ENCODE measurements at regions not wholly inside any gene's neighbourhood (a gene's known extent, or its start where the extent isn't known, plus 50 kb on each side); places are given as distances from the start of the nearest gene placed in this dataset.
"Not testable (repeated sequence)": the region's sequence is repeated elsewhere in the genome, so short reads cannot be mapped to it uniquely, and the experiment has no call there.

- FAIRE-seq = no peak
- H3K4me3 ChIP-seq (ENCODE audit: low read depth, low read length) = no peak overlapping the region
- no peak for DNase-seq (ENCODE audit: low read depth)
- no peaks in the 10 kb centered on the region for H3K36me3 ChIP-seq (ENCODE audit: control insufficient read depth, insufficient read depth, low read length)
- TF ChIP-seq CTCF (IDR thresholded peaks at IDR 0.05; ENCODE audit: insufficient read depth, low read length, severe bottlenecking) = no peak
- no peaks in the 10 kb centered on the region for H3K27me3 ChIP-seq (ENCODE audit: control insufficient read depth, insufficient read depth, low read length)
Observed at GRCh38 chr7:106568002-106568679, 92.8 kb downstream of the CCDC71L start.

GRCh38 chr7:106567204-106568001 lies 93.6 kb downstream of the CCDC71L start:
- FAIRE-seq; H3K36me3 ChIP-seq (ENCODE audit: control insufficient read depth, insufficient read depth, low read length); H3K27me3 ChIP-seq (ENCODE audit: control insufficient read depth, insufficient read depth, low read length); H3K4me3 ChIP-seq (ENCODE audit: low read depth, low read length); DNase-seq (ENCODE audit: low read depth): not testable (repeated sequence)

- no peak for TF ChIP-seq CTCF (IDR thresholded peaks at IDR 0.05; ENCODE audit: insufficient read depth, low read length, severe bottlenecking)
Observed at GRCh38 chr7:106566672-106567071, 94.3 kb downstream of the CCDC71L start.

GRCh38 chr7:106566196-106566595 lies 94.8 kb downstream of the CCDC71L start:
- Histone ChIP-seq H3K27me3 (ENCODE audit: control insufficient read depth, insufficient read depth, low read length) (no peaks in the 10 kb centered on the region), H3K4me3 (ENCODE audit: low read depth, low read length) (no peak overlapping the region), H3K36me3 (ENCODE audit: control insufficient read depth, insufficient read depth, low read length) (no peaks in the 10 kb centered on the region)
- TF ChIP-seq CTCF (IDR thresholded peaks at IDR 0.05; ENCODE audit: insufficient read depth, low read length, severe bottlenecking) = no peak
- no peak for DNase-seq (ENCODE audit: low read depth)
- FAIRE-seq = no peak

More at GRCh38 chr7:106566672-106567071, 94.3 kb downstream of the CCDC71L start:
- FAIRE-seq = no peak
- no peak overlapping the region for H3K4me3 ChIP-seq (ENCODE audit: low read depth, low read length)
- no peaks in the 10 kb centered on the region for H3K27me3 ChIP-seq (ENCODE audit: control insufficient read depth, insufficient read depth, low read length)
- no peak for DNase-seq (ENCODE audit: low read depth)
- no peaks in the 10 kb centered on the region for H3K36me3 ChIP-seq (ENCODE audit: control insufficient read depth, insufficient read depth, low read length)

- DNase-seq (ENCODE audit: low read depth) (no peak), FAIRE-seq (no peak)
- Histone ChIP-seq H3K4me3 (ENCODE audit: low read depth, low read length) (no peak overlapping the region), H3K27me3 (ENCODE audit: control insufficient read depth, insufficient read depth, low read length) (no peaks in the 10 kb centered on the region), H3K36me3 (ENCODE audit: control insufficient read depth, insufficient read depth, low read length) (no peaks in the 10 kb centered on the region)
- no peak for TF ChIP-seq CTCF (IDR thresholded peaks at IDR 0.05; ENCODE audit: insufficient read depth, low read length, severe bottlenecking)
Observed at GRCh38 chr7:106565428-106565827, 95.5 kb downstream of the CCDC71L start.

- DNase-seq (ENCODE audit: low read depth) (peak; percentile 10), FAIRE-seq (no peak)
- no peaks in the 10 kb centered on the region for H3K36me3 ChIP-seq (ENCODE audit: control insufficient read depth, insufficient read depth, low read length)
- no peak overlapping the region for H3K4me3 ChIP-seq (ENCODE audit: low read depth, low read length)
- H3K27me3 ChIP-seq (ENCODE audit: control insufficient read depth, insufficient read depth, low read length) = no peaks in the 10 kb centered on the region
- TF ChIP-seq CTCF (IDR thresholded peaks at IDR 0.05; ENCODE audit: insufficient read depth, low read length, severe bottlenecking) = no peak
Observed at GRCh38 chr7:106563466-106564150, 97.3 kb downstream of the CCDC71L start.
